ENCODE measurements at regions not wholly inside any gene's neighbourhood (a gene's known extent, or its start where the extent isn't known, plus 50 kb on each side); places are given as distances from the start of the nearest gene placed in this dataset.

GRCh38 chr2:40556293-40556692, 104.4 kb upstream of the SLC8A1 start:
- TF ChIP-seq REST (IDR thresholded peaks at IDR 0.05; ENCODE audit: insufficient replicate concordance, low read depth) (no peak), POLR2AphosphoS5 (IDR thresholded peaks at IDR 0.05; ENCODE audit: low read depth) (no peak), GABPA (IDR thresholded peaks at IDR 0.05; ENCODE audit: low read depth) (no peak), SPI1 (IDR thresholded peaks at IDR 0.05; ENCODE audit: borderline replicate concordance, low read depth) (no peak)
- TF ChIP-seq, protein P1, sequence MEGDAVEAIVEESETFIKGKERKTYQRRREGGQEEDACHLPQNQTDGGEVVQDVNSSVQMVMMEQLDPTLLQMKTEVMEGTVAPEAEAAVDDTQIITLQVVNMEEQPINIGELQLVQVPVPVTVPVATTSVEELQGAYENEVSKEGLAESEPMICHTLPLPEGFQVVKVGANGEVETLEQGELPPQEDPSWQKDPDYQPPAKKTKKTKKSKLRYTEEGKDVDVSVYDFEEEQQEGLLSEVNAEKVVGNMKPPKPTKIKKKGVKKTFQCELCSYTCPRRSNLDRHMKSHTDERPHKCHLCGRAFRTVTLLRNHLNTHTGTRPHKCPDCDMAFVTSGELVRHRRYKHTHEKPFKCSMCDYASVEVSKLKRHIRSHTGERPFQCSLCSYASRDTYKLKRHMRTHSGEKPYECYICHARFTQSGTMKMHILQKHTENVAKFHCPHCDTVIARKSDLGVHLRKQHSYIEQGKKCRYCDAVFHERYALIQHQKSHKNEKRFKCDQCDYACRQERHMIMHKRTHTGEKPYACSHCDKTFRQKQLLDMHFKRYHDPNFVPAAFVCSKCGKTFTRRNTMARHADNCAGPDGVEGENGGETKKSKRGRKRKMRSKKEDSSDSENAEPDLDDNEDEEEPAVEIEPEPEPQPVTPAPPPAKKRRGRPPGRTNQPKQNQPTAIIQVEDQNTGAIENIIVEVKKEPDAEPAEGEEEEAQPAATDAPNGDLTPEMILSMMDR (IDR thresholded peaks at IDR 0.05; ENCODE audit: insufficient read depth, low read length), result no peak

Data from HL-60 (cell line).